OCI-LY1 (cell line): ENCODE measurements at regions not wholly inside any gene's neighbourhood (a gene's known extent, or its start where the extent isn't known, plus 50 kb on each side); places are given as distances from the start of the nearest gene placed in this dataset.

Experiments
- H2AFZ ChIP-seq: fragments of 200-600 bp; sonication (generic), shearing (Covaris generic); 2 replicates; pipeline ENCODE4 v1.6.0; 2014; ENCODE audit warnings: antibody characterized with exemption, mild to moderate bottlenecking, low read length
- H3F3A ChIP-seq: fragments of 200-600 bp; sonication (generic), shearing (Covaris generic); 2 replicates; pipeline ENCODE4 v1.6.0; 2014; ENCODE audit warnings: mild to moderate bottlenecking, antibody characterized with exemption, low read length, moderate library complexity; ENCODE audit not compliant: insufficient read depth
- H3K27ac ChIP-seq: fragments of 200-600 bp; sonication (generic); 2 replicates; pipeline ENCODE4 v1.5.1; 2014; ENCODE audit warnings: low read length, mixed run types, mild to moderate bottlenecking, low read depth; ENCODE audit not compliant: poor library complexity, severe bottlenecking
- H3K27me3 ChIP-seq: fragments of 200-600 bp; sonication (generic); 2 replicates; pipeline ENCODE4 v1.6.0; 2014; ENCODE audit warnings: antibody characterized with exemption, mild to moderate bottlenecking, low read length, moderate library complexity; ENCODE audit not compliant: insufficient read depth
- H3K36me3 ChIP-seq: fragments of 200-600 bp; sonication (generic); 2 replicates; pipeline ENCODE4 v1.6.1; 2014; ENCODE audit warnings: mild to moderate bottlenecking, antibody characterized with exemption, low read length, moderate library complexity, mixed read lengths; ENCODE audit not compliant: insufficient read depth
- H3K4me1 ChIP-seq: fragments of 200-600 bp; sonication (generic); 2 replicates; pipeline ENCODE4 v1.5.1; 2014; ENCODE audit warnings: mild to moderate bottlenecking, low read length, moderate library complexity; ENCODE audit not compliant: insufficient read depth, severe bottlenecking
- H3K4me2 ChIP-seq: fragments of 200-600 bp; sonication (generic), shearing (Covaris generic); 2 replicates; pipeline ENCODE4 v1.6.1; 2014; ENCODE audit warnings: low read length
- H3K4me3 ChIP-seq: fragments of 200-600 bp; sonication (generic); 2 replicates; pipeline ENCODE4 v1.5.1; 2014; ENCODE audit warnings: low read length, low read depth, mild to moderate bottlenecking, mixed read lengths; ENCODE audit not compliant: poor library complexity, severe bottlenecking
- H3K79me2 ChIP-seq: fragments of 200-600 bp; shearing (Covaris generic); 2 replicates; pipeline ENCODE4 v1.6.1; 2016; ENCODE audit warnings: mixed run types, low read length, mixed read lengths; ENCODE audit not compliant: insufficient read depth
- H3K9ac ChIP-seq: fragments of 200-600 bp; sonication (generic), shearing (Covaris generic); 2 replicates; pipeline ENCODE4 v1.6.1; 2014; ENCODE audit warnings: mild to moderate bottlenecking, low read length, mixed read lengths
- H3K9me2 ChIP-seq: fragments of 200-600 bp; sonication (generic), shearing (Covaris generic); 2 replicates; pipeline ENCODE4 v1.6.1; 2014; ENCODE audit warnings: low read depth, mild to moderate bottlenecking, low read length, mixed read lengths
- H3K9me3 ChIP-seq: fragments of 200-600 bp; shearing (Covaris generic); 2 replicates; pipeline ENCODE4 v1.6.1; 2014; ENCODE audit warnings: low read length, mixed read lengths
- H4K20me1 ChIP-seq: fragments of 200-600 bp; sonication (generic), shearing (Covaris generic); 2 replicates; pipeline ENCODE4 v1.6.0; 2016; ENCODE audit warnings: mild to moderate bottlenecking, low read length; ENCODE audit not compliant: insufficient read depth
- CTCF ChIP-seq: fragments of 200-600 bp; sonication (generic), shearing (Covaris generic); IDR thresholded peaks from 2 replicates; pipeline ENCODE4 v1.5.1; 2017; ENCODE audit warnings: mild to moderate bottlenecking, antibody characterized with exemption, low read length, moderate library complexity, mixed read lengths
- EZH2 ChIP-seq: fragments of 200-600 bp; sonication (generic), shearing (Covaris generic); IDR thresholded peaks from 2 replicates; pipeline ENCODE4 v1.8.0; 2017; ENCODE audit warnings: borderline replicate concordance, mixed run types, mild to moderate bottlenecking, antibody characterized with exemption, low read length, moderate library complexity, mixed read lengths

- no peaks in the 10 kb centered on the region for H3F3A ChIP-seq
Measured at GRCh38 chr14:76641541-76641940, 119.7 kb upstream of the VASH1 start.

GRCh38 chr14:76643887-76644286, 117.4 kb upstream of the VASH1 start:
- Histone ChIP-seq H3K27ac (no peak overlapping the region), H3F3A (no peaks in the 10 kb centered on the region), H2AFZ (no peak overlapping the region), H3K9me2 (no peaks in the 10 kb centered on the region), H3K36me3 (no peaks in the 10 kb centered on the region), H3K9ac (no peak overlapping the region), H3K27me3 (no peaks in the 10 kb centered on the region; the same call in 1 of the 2 replicates), H3K4me1 (no peaks in the 10 kb centered on the region), H3K4me3 (no peak overlapping the region), H4K20me1 (no peaks in the 10 kb centered on the region), H3K4me2 (no peak overlapping the region), H3K9me3 (no peaks in the 10 kb centered on the region), H3K79me2 (no peaks in the 10 kb centered on the region)
- no peak for TF ChIP-seq CTCF
- no peak for TF ChIP-seq EZH2

More at GRCh38 chr14:76641541-76641940, 119.7 kb upstream of the VASH1 start:
- Histone ChIP-seq H3K9ac (no peak overlapping the region), H3K9me2 (no peaks in the 10 kb centered on the region), H3K4me1 (no peaks in the 10 kb centered on the region), H3K9me3 (no peaks in the 10 kb centered on the region), H3K4me3 (no peak overlapping the region), H3K79me2 (no peaks in the 10 kb centered on the region), H3K27ac (no peak overlapping the region), H3K4me2 (no peak overlapping the region), H3K27me3 (no peaks in the 10 kb centered on the region; the same call in 1 of the 2 replicates), H2AFZ (no peak overlapping the region), H3K36me3 (no peaks in the 10 kb centered on the region), H4K20me1 (no peaks in the 10 kb centered on the region)
- TF ChIP-seq CTCF (no peak), EZH2 (no peak)

- Histone ChIP-seq H4K20me1 (no peaks in the 10 kb centered on the region), H3K4me3 (no peak overlapping the region), H3K36me3 (no peaks in the 10 kb centered on the region), H3K9me3 (no peaks in the 10 kb centered on the region), H3K79me2 (no peaks in the 10 kb centered on the region), H3K4me2 (no peak overlapping the region), H3K4me1 (no peaks in the 10 kb centered on the region), H2AFZ (no peak overlapping the region), H3K9me2 (no peaks in the 10 kb centered on the region), H3K27me3 (no peaks in the 10 kb centered on the region; the same call in 1 of the 2 replicates), H3K9ac (no peak overlapping the region), H3K27ac (no peak overlapping the region), H3F3A (no peaks in the 10 kb centered on the region)
- TF ChIP-seq EZH2 (no peak), CTCF (peak; percentile 72)
Measured at GRCh38 chr14:76644855-76645518, 116.3 kb upstream of the VASH1 start.
